Keratinocyte (primary cell): ENCODE measurements at regions not wholly inside any gene's neighbourhood (a gene's known extent, or its start where the extent isn't known, plus 50 kb on each side); places are given as distances from the start of the nearest gene placed in this dataset.

Source experiments
- DNase-seq: peaks from one replicate; pipeline ENCODE4 v3.0.0-alpha.2; 2011; ENCODE audit warnings: low read depth, missing footprints, low spot score
- FAIRE-seq: peaks from 2 replicates; lab custom pipeline; 2011; peaks lifted over from hg19 to GRCh38; lab: Jason Lieb, UNC
- H2AFZ ChIP-seq: 2 replicates; pipeline ENCODE4 v1.6.0; 2012; ENCODE audit warnings: low read length, control low read depth, inconsistent platforms; ENCODE audit not compliant: control insufficient read depth
- H3K27ac ChIP-seq: 2 replicates; pipeline ENCODE4 v1.5.1; 2011; ENCODE audit warnings: low read length; ENCODE audit not compliant: control insufficient read depth, insufficient read depth
- H3K27me3 ChIP-seq: 3 replicates; pipeline ENCODE4 v1.6.0; 2011; ENCODE audit warnings: low read length; ENCODE audit not compliant: control insufficient read depth, insufficient read depth; ENCODE audit errors: extremely low read depth
- H3K36me3 ChIP-seq, 2 experiments: 2 replicates in 1 of 2; 3 replicates in 1 of 2; pipeline ENCODE4 v1.5.1; 2011; ENCODE audit warnings: low read length in 2 of 2, mild to moderate bottlenecking in 1 of 2; ENCODE audit not compliant: control insufficient read depth in 2 of 2, insufficient read depth in 2 of 2; ENCODE audit errors: extremely low read depth in 1 of 2
- H3K4me1 ChIP-seq: 3 replicates; pipeline ENCODE4 v1.5.1; 2011; ENCODE audit warnings: low read length; ENCODE audit not compliant: control insufficient read depth, insufficient read depth; ENCODE audit errors: extremely low read depth
- H3K4me2 ChIP-seq: 3 replicates; pipeline ENCODE4 v1.6.0; 2011; ENCODE audit warnings: low read depth, low read length; ENCODE audit not compliant: control insufficient read depth, insufficient read depth; ENCODE audit errors: extremely low read depth
- H3K4me3 ChIP-seq, 3 experiments: fragments of 200-600 bp in 1 of 3; sonication (generic) in 1 of 3; 2 replicates in 2 of 3; 3 replicates in 1 of 3; pipeline ENCODE4 v1.5.1; 2011 to 2016; ENCODE audit warnings: low read length in 3 of 3, mild to moderate bottlenecking in 3 of 3, control low read depth in 2 of 3, inconsistent platforms in 1 of 3, low read depth in 1 of 3, mixed read lengths in 1 of 3, mixed run types in 1 of 3, moderate library complexity in 1 of 3; ENCODE audit not compliant: control insufficient read depth in 2 of 3, insufficient read depth in 2 of 3; ENCODE audit errors: extremely low read depth in 1 of 3
- H3K79me2 ChIP-seq: 2 replicates; pipeline ENCODE4 v1.6.0; 2012; ENCODE audit warnings: low read length; ENCODE audit not compliant: control insufficient read depth, insufficient read depth
- H3K9ac ChIP-seq: 3 replicates; pipeline ENCODE4 v1.6.0; 2011; ENCODE audit warnings: low read length; ENCODE audit not compliant: control insufficient read depth, insufficient read depth; ENCODE audit errors: extremely low read depth
- H3K9me1 ChIP-seq: 3 replicates; pipeline ENCODE4 v1.6.0; 2011; ENCODE audit warnings: low read length; ENCODE audit not compliant: control insufficient read depth, insufficient read depth; ENCODE audit errors: extremely low read depth
- H3K9me3 ChIP-seq: 2 replicates; pipeline ENCODE4 v1.5.1; 2012; ENCODE audit warnings: low read depth, low read length; ENCODE audit not compliant: control insufficient read depth
- H4K20me1 ChIP-seq: 3 replicates; pipeline ENCODE4 v1.6.0; 2011; ENCODE audit warnings: low read length; ENCODE audit not compliant: control insufficient read depth, insufficient read depth; ENCODE audit errors: extremely low read depth
- EZH2 ChIP-seq: IDR thresholded peaks from one replicate; pipeline ENCODE4 v1.6.1; 2012; ENCODE audit warnings: inconsistent platforms, mild to moderate bottlenecking, low read length, moderate library complexity
- dilution Hi-C: fragments of 300-500 bp; cut with MboI; formaldehyde crosslinking; loops from one replicate; pipeline ENCODE4 v1.7.0; 2020; ENCODE audit warnings: low sequenced_read_pairs; ENCODE audit not compliant: extremely low pct_ligation_motif_present
- TF ChIP-seq, protein P1 (sequence below), 3 experiments: IDR thresholded peaks in 1 of 3; conservative IDR thresholded peaks in 1 of 3; optimal IDR thresholded peaks in 1 of 3; 2 replicates in 2 of 3; 3 replicates in 1 of 3; pipeline versions ENCODE3 to v1.5.1; 2011; ENCODE audit warnings: low read length in 3 of 3, mild to moderate bottlenecking in 3 of 3, moderate library complexity in 2 of 3, control low read depth in 1 of 3, inconsistent platforms in 1 of 3; ENCODE audit not compliant: insufficient read depth in 2 of 3; ENCODE audit errors: extremely low read depth in 1 of 3

DNA sequence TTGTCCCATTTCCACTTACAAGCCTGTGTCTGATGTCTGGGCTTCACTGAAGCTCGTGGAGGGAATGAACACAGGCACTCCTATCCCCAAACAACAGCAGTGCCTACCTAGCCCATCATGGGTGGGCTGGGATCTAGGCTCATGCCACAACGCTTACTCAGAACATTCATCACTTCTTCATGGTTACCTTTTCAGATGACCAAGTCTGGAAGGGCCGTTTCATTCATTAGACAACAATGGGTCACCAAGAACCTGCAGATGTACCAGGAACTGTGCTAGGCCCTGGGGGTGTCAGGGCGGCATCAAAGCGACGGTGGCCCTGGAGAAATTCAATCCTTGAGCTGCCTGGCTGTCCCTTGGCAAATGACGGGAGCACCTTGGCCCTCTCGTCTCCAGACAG, 64.9 kb upstream of the FZD10 start:
- Histone ChIP-seq H3K4me3 (no peak overlapping the region), H3K27me3 (no peaks in the 10 kb centered on the region), H3K79me2 (no peaks in the 10 kb centered on the region), H3K4me2 (peak overlapping the region; percentile 39), H3K9me1 (no peaks in the 10 kb centered on the region), H4K20me1 (no peaks in the 10 kb centered on the region), H3K36me3 (no peaks in the 10 kb centered on the region), H3K9ac (peak overlapping the region; percentile 68), H3K27ac (peak overlapping the region; percentile 66), H2AFZ (peak overlapping the region; percentile 34), H3K9me3 (peaks cover 2% of the 10 kb centered on the region), H3K4me1 (peaks cover 19% of the 10 kb centered on the region)
- DNase-seq (peak; percentile 56), FAIRE-seq (peak; percentile 69)
- TF ChIP-seq, protein P1, sequence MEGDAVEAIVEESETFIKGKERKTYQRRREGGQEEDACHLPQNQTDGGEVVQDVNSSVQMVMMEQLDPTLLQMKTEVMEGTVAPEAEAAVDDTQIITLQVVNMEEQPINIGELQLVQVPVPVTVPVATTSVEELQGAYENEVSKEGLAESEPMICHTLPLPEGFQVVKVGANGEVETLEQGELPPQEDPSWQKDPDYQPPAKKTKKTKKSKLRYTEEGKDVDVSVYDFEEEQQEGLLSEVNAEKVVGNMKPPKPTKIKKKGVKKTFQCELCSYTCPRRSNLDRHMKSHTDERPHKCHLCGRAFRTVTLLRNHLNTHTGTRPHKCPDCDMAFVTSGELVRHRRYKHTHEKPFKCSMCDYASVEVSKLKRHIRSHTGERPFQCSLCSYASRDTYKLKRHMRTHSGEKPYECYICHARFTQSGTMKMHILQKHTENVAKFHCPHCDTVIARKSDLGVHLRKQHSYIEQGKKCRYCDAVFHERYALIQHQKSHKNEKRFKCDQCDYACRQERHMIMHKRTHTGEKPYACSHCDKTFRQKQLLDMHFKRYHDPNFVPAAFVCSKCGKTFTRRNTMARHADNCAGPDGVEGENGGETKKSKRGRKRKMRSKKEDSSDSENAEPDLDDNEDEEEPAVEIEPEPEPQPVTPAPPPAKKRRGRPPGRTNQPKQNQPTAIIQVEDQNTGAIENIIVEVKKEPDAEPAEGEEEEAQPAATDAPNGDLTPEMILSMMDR (optimal IDR thresholded peaks at IDR 0.05 in 1 of 3, IDR thresholded peaks at IDR 0.05 in 1 of 3, conservative IDR thresholded peaks at IDR 0.05 in 1 of 3; ENCODE audit: extremely low read depth in 1 of 3, insufficient read depth in 2 of 3, low read length in 3 of 3) = no peak
- no peak for TF ChIP-seq EZH2
- dilution Hi-C loops = no loop called here

DNA sequence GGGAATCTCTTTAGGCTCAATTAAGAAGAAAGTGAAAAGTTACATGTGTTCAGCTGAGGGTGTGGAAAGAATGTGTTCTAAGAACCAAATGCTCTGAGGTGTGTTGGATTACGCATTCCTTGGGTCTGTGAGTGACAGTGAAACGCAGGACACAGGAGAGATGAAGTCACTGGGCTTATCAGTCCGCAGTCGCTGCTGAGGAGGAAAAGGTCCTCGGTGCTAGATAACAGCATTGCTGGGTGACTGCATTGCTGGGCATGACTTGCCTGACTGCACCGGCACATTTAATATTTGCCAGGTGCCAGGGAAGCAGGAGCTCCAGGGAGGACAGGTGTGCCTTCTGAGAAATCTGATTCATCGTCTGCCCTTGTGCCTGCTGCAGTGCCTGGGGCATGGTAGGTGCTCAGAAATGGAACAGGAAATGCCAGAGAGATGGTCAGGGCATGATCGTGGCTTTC, 64.4 kb upstream of the FZD10 start:
- DNase-seq (peak; percentile 95), FAIRE-seq (peak; percentile 97)
- H3K9me3 ChIP-seq = peaks cover 2% of the 10 kb centered on the region
- H3K9ac ChIP-seq = peak overlapping the region; percentile 68
- H3K36me3 ChIP-seq = no peaks in the 10 kb centered on the region
- peak overlapping the region; percentile 39 for H3K4me2 ChIP-seq
- H4K20me1 ChIP-seq = no peaks in the 10 kb centered on the region
- H3K27me3 ChIP-seq = no peaks in the 10 kb centered on the region
- peaks cover 19% of the 10 kb centered on the region for H3K4me1 ChIP-seq
- H3K9me1 ChIP-seq = no peaks in the 10 kb centered on the region
- TF ChIP-seq, protein P1 (optimal IDR thresholded peaks at IDR 0.05 in 1 of 3, IDR thresholded peaks at IDR 0.05 in 1 of 3, conservative IDR thresholded peaks at IDR 0.05 in 1 of 3; ENCODE audit: extremely low read depth in 1 of 3, insufficient read depth in 2 of 3, low read length in 3 of 3) = no peak
- TF ChIP-seq EZH2 = no peak
- H3K4me3 ChIP-seq = peak overlapping the region in 1 of 3 experiments; percentile 5
- no peaks in the 10 kb centered on the region for H3K79me2 ChIP-seq
- dilution Hi-C loops = no loop called here
- peak overlapping the region; percentile 66 for H3K27ac ChIP-seq
- H2AFZ ChIP-seq = peak overlapping the region; percentile 42
